IMR-90 (cell line): ENCODE measurements at regions not wholly inside any gene's neighbourhood (a gene's known extent, or its start where the extent isn't known, plus 50 kb on each side); places are given as distances from the start of the nearest gene placed in this dataset.

Source experiments
- CTCF ChIP-seq: conservative IDR thresholded peaks from 2 replicates; pipeline ENCODE4 v1.5.1; 2012; ENCODE audit warnings: mild to moderate bottlenecking, low read depth, low read length, improper control_type of control experiment
- MAFK ChIP-seq: IDR thresholded peaks from 2 replicates; pipeline ENCODE4 v1.6.1; 2012; ENCODE audit warnings: low read depth, low read length, improper control_type of control experiment
- POLR2A ChIP-seq: IDR thresholded peaks from 2 replicates; pipeline ENCODE4 v1.6.1; 2012; ENCODE audit warnings: mild to moderate bottlenecking, low read depth, low read length

GRCh38 chr7:106979551-106980357, 64.8 kb upstream of the PRKAR2B start:
- TF ChIP-seq CTCF: no peak
- no peak for TF ChIP-seq POLR2A
- no peak for TF ChIP-seq MAFK
